HEK293 (cell line): ENCODE measurements at regions not wholly inside any gene's neighbourhood (a gene's known extent, or its start where the extent isn't known, plus 50 kb on each side); places are given as distances from the start of the nearest gene placed in this dataset.

Experiments used
- GLI2 ChIP-seq: fragments of 450-650 bp; formaldehyde crosslinking; IDR thresholded peaks from 2 replicates; pipeline ENCODE4; 2017; ENCODE audit warnings: missing biosample characterization, missing genetic modification characterization, low read depth, borderline replicate concordance
- SP2 ChIP-seq: fragments of 450-650 bp; formaldehyde crosslinking; IDR thresholded peaks from 2 replicates; pipeline ENCODE4 v1.5.1; 2016; ENCODE audit warnings: missing biosample characterization, missing genetic modification characterization
- ZBTB7A ChIP-seq: fragments of 450-650 bp; formaldehyde crosslinking; IDR thresholded peaks from 2 replicates; pipeline ENCODE4 v1.5.1; 2016; ENCODE audit warnings: low read depth, missing biosample characterization, missing genetic modification characterization
- ZNF391 ChIP-seq: fragments of 450-650 bp; formaldehyde crosslinking; IDR thresholded peaks from 2 replicates; pipeline ENCODE4 v1.5.1; 2016; ENCODE audit warnings: low read depth, missing biosample characterization, missing genetic modification characterization, borderline replicate concordance
- ZNF404 ChIP-seq: fragments of 450-650 bp; formaldehyde crosslinking; IDR thresholded peaks from 2 replicates; pipeline ENCODE4 v1.5.1; 2017; ENCODE audit warnings: missing biosample characterization, missing genetic modification characterization
- ZNF514 ChIP-seq: fragments of 450-650 bp; formaldehyde crosslinking; IDR thresholded peaks from 2 replicates; pipeline ENCODE4 v1.5.1; 2016; ENCODE audit warnings: missing biosample characterization, missing genetic modification characterization
- ZNF664 ChIP-seq: fragments of 450-650 bp; formaldehyde crosslinking; IDR thresholded peaks from 2 replicates; pipeline ENCODE4 v1.5.1; 2016; ENCODE audit warnings: missing biosample characterization, missing genetic modification characterization
- ZNF777 ChIP-seq: fragments of 450-650 bp; formaldehyde crosslinking; IDR thresholded peaks from 2 replicates; pipeline ENCODE4 v1.5.1; 2017; ENCODE audit warnings: missing biosample characterization, missing genetic modification characterization, borderline replicate concordance
- ZNF785 ChIP-seq: fragments of 450-650 bp; formaldehyde crosslinking; IDR thresholded peaks from 2 replicates; pipeline ENCODE4 v1.5.1; 2016; ENCODE audit warnings: missing biosample characterization, missing genetic modification characterization
- TF ChIP-seq, protein P1 (sequence below): fragments of 450-650 bp; formaldehyde crosslinking; IDR thresholded peaks from 2 replicates; pipeline ENCODE4 v1.5.1; 2016; ENCODE audit warnings: missing biosample characterization, missing genetic modification characterization
- TF ChIP-seq, protein P2 (sequence below): fragments of 450-650 bp; formaldehyde crosslinking; IDR thresholded peaks from 2 replicates; pipeline ENCODE4 v1.5.1; 2016; ENCODE audit warnings: missing biosample characterization, missing genetic modification characterization
- TF ChIP-seq, protein P3 (sequence below): fragments of 450-650 bp; formaldehyde crosslinking; IDR thresholded peaks from 2 replicates; pipeline ENCODE4 v1.5.1; 2016; ENCODE audit warnings: missing biosample characterization, missing genetic modification characterization
- TF ChIP-seq, protein P4 (sequence below): fragments of 450-650 bp; formaldehyde crosslinking; IDR thresholded peaks from 2 replicates; pipeline ENCODE4 v1.5.1; 2016; ENCODE audit warnings: missing biosample characterization, missing genetic modification characterization, low read depth
- TF ChIP-seq, protein P5 (sequence below): fragments of 450-650 bp; formaldehyde crosslinking; IDR thresholded peaks from 2 replicates; pipeline ENCODE4 v1.5.1; 2017; ENCODE audit warnings: missing biosample characterization, missing genetic modification characterization

DNA sequence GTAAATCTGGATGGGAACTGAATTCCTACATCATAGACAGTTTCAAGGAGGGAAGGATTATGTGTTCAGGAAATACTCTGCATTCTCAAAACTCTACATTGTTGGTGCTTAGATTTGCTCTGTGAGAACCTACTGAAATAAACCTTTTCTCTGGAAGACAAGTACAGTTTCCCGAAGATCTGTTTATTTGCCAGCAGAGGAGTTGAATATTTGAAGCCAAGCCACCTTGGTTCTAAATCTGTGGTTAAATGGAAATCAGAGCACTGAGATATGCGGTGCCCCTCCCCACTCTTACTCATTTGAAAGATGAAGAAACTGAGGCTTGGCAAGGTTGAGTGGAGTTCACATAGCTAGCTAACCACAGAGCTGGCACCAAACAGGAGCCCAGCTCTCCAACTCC lies 146.3 kb upstream of the CTAGE1 start:
- TF ChIP-seq ZNF404, result no peak
- TF ChIP-seq ZBTB7A (tag by site-specific recombination), result no peak
- TF ChIP-seq, protein P1, sequence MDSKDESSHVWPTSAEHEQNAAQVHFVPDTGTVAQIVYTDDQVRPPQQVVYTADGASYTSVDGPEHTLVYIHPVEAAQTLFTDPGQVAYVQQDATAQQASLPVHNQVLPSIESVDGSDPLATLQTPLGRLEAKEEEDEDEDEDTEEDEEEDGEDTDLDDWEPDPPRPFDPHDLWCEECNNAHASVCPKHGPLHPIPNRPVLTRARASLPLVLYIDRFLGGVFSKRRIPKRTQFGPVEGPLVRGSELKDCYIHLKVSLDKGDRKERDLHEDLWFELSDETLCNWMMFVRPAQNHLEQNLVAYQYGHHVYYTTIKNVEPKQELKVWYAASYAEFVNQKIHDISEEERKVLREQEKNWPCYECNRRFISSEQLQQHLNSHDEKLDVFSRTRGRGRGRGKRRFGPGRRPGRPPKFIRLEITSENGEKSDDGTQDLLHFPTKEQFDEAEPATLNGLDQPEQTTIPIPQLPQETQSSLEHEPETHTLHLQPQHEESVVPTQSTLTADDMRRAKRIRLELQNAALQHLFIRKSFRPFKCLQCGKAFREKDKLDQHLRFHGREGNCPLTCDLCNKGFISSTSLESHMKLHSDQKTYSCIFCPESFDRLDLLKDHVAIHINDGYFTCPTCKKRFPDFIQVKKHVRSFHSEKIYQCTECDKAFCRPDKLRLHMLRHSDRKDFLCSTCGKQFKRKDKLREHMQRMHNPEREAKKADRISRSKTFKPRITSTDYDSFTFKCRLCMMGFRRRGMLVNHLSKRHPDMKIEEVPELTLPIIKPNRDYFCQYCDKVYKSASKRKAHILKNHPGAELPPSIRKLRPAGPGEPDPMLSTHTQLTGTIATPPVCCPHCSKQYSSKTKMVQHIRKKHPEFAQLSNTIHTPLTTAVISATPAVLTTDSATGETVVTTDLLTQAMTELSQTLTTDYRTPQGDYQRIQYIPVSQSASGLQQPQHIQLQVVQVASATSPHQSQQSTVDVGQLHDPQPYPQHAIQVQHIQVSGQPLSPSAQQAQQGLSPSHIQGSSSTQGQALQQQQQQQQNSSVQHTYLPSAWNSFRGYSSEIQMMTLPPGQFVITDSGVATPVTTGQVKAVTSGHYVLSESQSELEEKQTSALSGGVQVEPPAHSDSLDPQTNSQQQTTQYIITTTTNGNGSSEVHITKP, result no peak
- TF ChIP-seq, protein P2, sequence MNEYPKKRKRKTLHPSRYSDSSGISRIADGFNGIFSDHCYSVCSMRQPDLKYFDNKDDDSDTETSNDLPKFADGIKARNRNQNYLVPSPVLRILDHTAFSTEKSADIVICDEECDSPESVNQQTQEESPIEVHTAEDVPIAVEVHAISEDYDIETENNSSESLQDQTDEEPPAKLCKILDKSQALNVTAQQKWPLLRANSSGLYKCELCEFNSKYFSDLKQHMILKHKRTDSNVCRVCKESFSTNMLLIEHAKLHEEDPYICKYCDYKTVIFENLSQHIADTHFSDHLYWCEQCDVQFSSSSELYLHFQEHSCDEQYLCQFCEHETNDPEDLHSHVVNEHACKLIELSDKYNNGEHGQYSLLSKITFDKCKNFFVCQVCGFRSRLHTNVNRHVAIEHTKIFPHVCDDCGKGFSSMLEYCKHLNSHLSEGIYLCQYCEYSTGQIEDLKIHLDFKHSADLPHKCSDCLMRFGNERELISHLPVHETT (tag by site-specific recombination), result no peak
- TF ChIP-seq, protein P3, sequence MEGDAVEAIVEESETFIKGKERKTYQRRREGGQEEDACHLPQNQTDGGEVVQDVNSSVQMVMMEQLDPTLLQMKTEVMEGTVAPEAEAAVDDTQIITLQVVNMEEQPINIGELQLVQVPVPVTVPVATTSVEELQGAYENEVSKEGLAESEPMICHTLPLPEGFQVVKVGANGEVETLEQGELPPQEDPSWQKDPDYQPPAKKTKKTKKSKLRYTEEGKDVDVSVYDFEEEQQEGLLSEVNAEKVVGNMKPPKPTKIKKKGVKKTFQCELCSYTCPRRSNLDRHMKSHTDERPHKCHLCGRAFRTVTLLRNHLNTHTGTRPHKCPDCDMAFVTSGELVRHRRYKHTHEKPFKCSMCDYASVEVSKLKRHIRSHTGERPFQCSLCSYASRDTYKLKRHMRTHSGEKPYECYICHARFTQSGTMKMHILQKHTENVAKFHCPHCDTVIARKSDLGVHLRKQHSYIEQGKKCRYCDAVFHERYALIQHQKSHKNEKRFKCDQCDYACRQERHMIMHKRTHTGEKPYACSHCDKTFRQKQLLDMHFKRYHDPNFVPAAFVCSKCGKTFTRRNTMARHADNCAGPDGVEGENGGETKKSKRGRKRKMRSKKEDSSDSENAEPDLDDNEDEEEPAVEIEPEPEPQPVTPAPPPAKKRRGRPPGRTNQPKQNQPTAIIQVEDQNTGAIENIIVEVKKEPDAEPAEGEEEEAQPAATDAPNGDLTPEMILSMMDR (tag by site-specific recombination), result no peak
- TF ChIP-seq ZNF664 (tag by site-specific recombination), result no peak
- TF ChIP-seq ZNF785, result no peak
- TF ChIP-seq, protein P4, sequence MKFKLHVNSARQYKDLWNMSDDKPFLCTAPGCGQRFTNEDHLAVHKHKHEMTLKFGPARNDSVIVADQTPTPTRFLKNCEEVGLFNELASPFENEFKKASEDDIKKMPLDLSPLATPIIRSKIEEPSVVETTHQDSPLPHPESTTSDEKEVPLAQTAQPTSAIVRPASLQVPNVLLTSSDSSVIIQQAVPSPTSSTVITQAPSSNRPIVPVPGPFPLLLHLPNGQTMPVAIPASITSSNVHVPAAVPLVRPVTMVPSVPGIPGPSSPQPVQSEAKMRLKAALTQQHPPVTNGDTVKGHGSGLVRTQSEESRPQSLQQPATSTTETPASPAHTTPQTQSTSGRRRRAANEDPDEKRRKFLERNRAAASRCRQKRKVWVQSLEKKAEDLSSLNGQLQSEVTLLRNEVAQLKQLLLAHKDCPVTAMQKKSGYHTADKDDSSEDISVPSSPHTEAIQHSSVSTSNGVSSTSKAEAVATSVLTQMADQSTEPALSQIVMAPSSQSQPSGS, result no peak
- TF ChIP-seq ZNF514 (tag by site-specific recombination), result no peak
- TF ChIP-seq ZNF777 (tag by site-specific recombination), result no peak
- no peak for TF ChIP-seq SP2 (tag by site-specific recombination)
- no peak for TF ChIP-seq ZNF391 (tag by site-specific recombination)
- TF ChIP-seq GLI2 (tag by site-specific recombination), result no peak
- TF ChIP-seq, protein P5, sequence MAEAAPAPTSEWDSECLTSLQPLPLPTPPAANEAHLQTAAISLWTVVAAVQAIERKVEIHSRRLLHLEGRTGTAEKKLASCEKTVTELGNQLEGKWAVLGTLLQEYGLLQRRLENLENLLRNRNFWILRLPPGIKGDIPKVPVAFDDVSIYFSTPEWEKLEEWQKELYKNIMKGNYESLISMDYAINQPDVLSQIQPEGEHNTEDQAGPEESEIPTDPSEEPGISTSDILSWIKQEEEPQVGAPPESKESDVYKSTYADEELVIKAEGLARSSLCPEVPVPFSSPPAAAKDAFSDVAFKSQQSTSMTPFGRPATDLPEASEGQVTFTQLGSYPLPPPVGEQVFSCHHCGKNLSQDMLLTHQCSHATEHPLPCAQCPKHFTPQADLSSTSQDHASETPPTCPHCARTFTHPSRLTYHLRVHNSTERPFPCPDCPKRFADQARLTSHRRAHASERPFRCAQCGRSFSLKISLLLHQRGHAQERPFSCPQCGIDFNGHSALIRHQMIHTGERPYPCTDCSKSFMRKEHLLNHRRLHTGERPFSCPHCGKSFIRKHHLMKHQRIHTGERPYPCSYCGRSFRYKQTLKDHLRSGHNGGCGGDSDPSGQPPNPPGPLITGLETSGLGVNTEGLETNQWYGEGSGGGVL, result no peak
